Hippocampal formation (tissue), 2 donors: ENCODE measurements at regions not wholly inside any gene's neighbourhood (a gene's known extent, or its start where the extent isn't known, plus 50 kb on each side); places are given as distances from the start of the nearest gene placed in this dataset.
"Not testable (repeated sequence)": the region's sequence is repeated elsewhere in the genome, so short reads cannot be mapped to it uniquely, and the experiment has no call there.

Source experiments
- DNase-seq, 2 donors: peaks; one replicate each; lab custom pipeline; 2025; lab: John Stamatoyannopoulos, UW

DNA sequence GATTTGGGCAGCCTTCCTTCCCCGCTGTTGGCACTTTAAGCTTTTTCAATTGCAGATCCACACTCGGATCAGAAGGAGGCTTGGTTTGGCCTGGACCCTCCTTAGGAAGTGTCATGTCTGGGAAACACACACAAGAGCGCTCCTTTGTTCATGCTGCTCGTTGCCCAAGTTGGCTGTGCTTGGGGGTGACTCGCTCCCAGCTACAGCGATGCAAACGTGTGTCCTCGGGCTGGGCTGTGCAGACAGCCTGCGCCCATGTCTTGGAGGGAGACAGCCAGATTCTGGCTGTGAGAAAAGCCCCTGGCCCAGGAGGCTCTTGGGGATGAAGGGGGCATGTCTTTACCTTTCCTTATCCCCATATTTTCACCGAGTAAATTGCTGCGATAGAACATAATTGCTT, 665.6 kb upstream of the EEF2KMT start:
- no peak for DNase-seq

DNA sequence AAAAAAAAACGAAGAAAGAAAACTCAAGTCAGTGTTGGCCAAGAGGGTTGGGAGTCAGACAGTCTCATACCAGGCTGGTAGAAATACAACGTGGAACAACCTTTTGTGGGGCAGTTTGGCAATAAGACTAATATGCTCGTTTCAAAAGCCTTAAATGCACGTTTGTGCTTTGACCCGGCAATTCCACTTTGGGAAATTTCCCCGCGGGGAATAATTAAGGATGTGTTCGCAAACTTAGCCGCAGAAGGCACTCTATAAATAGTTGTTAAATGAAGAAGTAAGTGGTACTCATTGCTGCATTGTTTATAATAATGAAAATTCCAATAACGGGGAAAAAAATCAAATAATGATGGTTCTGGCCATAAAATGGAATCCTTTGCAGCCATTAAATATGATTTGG, 664.8 kb upstream of the EEF2KMT start:
- no peak for DNase-seq

DNA sequence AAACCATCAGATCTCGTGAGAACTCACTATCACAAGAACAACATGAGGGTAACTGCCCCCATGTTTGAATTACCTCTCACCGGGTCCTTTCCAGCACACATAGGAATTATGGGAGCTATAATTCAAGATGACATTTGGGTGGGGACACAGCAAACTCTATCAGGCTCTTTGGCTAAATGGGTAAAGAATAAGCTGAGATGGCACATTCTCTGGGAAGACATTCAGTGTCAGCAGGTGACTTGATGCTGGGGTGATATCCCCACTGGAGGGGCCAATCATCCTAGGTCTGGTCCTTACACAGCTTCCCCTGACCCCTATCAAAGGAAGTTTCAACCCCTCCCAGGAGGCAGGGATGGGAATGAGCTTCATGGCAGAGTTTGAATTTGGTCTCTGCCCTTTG, 664.0 kb upstream of the EEF2KMT start:
- no peak for DNase-seq

DNA sequence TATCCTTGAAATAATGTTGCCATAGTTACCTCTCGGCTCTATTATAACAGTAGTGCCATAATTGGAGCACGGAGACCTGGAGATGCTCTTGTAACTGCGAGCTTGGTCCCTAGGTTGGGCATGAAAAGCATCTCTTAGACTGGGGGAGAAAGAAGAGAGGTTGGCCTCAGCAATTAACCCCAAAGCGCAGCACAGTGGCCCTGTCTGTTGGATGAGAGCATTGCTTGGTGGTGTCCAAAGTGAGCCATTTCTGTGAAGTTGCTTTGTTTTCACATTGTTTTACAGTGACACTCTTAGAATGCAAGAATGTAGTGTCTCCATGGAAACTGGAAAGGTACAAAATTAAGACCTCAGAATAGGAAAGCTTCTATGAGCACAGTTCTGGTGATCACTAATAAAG, 660.7 kb upstream of the EEF2KMT start:
- no peak for DNase-seq

DNA sequence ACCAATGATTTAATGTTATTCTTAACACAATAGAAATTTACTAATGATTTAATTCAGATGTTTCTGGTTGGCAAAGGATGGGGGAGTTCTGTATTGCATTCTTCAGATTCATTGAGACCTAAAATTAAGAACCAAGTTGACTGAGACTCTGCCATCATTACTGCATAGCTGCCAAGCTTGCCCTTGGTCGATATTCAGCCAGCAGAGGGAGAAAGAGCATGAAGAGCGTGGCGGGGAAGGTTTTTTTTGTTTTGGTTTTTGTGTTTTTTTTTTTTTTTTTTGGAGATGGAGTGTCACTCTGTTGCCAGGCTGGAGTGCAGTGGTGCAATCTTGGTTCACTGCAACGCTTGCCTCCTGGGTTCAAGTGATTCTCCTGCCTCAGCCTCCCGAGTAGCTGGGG, 659.4 kb upstream of the EEF2KMT start:
- no peak for DNase-seq

DNA sequence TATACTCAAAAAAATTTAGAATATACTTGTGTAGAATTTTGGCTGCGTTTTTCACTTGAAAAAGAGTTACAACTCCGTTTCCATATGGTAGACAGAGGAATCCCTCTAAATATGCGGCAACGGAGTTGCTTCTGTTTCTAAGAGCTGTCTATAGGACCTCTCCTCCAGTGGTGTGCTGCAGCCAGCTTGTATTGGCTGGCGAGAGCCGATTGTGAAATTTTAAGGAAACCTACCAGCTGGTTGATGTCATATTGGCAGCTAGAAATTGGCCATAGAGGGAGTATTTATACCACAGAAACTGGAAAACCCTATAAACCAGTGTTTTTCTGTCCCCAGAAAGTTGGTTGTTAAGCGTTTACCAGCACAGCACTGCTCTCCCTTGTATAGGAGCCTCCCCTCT, 655.8 kb upstream of the EEF2KMT start:
- no peak for DNase-seq

DNA sequence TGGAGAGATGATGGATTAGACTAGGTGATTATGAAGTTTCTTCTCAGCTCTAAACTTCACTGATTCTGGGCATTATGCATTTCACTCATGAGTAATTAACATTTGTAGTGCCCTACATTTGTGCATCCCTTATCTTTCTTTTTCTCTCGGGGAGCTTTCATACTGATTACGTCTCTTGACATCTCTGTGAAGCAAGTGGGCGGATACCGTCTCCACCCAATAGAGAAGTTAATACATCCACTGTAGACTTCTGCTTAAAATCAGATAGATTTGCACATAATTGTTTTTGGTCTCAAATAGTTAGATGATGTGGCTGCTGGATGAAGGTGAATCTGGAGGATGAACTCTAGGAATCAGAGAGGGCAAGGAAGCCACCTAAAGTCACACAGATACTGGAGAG, 653.6 kb upstream of the EEF2KMT start:
- no peak for DNase-seq

DNA sequence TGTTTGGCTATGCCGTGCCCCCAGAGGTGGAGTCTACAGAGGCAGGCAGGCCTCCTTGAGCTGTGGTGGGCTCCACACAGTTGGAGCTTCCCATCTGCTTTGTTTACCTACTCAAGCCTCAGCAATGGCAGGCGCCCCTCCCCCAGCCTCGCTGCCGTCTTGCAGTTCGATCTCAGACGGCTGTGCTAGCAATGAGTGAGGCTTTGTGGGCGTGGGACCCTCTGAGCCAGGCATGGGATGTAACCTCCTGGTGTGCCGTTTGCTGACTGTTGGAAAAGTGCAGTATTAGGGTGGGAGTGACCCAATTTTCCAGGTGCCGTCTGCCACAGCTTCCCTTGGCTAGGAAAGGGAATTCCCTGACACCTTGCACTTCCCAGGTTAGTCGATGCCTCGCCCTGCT, 652.8 kb upstream of the EEF2KMT start:
- not testable (repeated sequence) for DNase-seq

DNA sequence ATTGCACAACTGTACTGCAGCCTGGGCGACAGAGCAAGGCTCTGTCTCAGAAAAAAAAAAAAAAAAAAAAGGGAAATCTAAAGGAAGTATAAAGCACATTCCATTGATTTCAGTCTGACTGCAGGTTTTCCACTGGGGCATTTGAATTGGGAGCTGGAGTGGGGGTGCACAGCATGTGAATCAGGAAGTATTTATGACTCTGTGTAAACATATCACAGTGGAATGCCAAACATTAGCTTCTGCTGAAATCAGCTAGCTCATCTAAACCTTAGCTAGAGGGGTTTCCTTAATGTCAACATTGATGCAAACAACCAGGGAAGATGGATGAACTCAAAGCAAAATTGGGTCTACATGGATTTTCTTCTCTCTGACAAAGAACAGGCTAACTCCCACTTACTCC, 641.0 kb upstream of the EEF2KMT start:
- DNase-seq = no peak

DNA sequence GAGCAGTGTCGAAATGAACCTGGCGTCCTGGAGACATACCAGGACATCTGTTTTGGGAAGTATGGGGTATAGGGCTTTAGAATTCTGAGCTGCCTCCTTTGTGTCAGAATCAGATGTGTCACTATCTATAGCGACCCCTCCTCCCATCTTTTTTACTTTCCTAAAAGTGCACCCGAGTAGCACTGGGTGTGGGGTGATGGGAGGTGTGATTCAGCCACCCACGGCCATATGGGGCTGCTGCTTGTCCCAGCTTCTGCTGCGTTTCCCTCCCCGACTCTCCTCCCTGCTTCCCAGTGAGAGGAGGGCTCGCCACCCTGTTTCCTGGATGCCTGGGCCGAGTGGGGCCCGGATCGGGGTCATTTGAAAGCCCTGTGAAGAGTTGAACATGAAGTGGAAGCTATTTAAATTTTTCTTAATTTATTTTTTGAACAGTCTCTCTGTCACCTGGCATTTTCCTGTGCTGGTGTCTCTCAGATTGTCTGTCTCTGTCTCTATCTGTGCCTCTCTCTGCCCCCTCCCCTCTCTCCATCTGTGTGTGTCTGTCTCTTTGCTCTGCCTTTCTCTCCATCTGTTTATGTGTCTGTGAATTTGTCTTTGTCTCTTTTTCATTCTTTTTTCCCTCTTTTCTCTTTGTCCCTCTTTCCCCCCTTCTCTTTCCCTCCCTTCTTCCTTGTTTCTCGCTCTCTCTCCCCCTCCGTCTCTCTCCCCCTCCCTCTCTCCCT, 638.8 kb upstream of the EEF2KMT start:
- peak in 1 of 2 donors; percentile 26 for DNase-seq

DNA sequence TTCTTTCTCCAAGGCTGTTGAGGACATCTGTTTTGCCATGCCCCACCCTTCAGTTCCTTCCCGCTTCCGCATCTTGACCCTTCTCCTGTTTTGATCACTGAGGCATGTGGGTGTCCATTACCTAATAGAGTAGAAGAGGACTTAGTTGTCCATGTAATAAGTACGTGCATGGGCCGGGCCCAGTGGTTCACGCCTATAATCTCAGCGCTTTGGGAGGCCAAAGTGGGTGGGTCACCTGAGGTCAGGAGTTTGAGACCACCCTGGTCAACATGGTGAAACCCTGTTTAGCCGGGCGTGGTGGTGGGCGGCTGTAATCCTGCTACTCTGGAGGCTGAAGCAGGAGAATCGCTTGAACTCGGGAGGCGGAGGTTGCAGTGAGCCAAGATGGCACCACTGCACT, 637.8 kb upstream of the EEF2KMT start:
- DNase-seq = no peak

DNA sequence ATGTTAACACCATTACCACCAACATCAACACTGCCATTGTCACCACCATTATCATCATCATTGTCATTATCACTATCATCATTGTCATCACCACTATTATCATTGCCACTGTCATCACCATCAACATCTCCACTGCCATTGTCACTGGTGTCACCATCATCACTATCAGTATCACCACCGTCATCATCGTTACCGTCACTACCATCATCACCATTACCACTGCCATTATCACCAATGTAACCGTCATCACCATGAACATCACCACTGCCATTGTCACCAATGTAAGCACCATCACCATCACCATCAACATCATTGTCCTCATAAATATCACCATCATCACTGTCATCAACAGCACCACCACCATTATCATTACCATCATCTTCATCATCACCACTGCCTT, 633.2 kb upstream of the EEF2KMT start:
- no peak for DNase-seq

DNA sequence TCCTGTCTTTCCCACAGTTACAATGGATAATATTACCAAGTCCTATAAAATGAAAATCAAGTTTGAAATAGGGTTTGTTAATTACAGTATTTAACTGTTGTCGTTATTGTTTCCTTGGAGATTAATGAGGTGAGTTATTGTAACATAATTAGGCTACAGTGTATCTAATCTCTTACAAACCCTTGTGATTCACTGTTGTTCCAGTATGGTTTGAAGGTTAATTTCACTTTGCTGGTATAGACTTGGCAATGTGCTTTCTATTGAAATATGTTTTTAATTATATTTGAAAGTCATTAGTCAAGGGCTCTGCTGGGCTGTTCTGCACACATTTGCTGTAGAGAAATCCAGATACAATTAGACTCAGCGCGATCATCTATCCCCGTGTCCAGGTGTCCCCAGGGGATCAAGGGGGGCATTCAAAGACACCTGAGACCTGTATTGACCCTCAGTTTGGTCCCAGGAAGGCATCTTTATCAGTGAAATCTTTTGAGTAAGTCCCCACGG, 624.6 kb upstream of the EEF2KMT start:
- no peak for DNase-seq

DNA sequence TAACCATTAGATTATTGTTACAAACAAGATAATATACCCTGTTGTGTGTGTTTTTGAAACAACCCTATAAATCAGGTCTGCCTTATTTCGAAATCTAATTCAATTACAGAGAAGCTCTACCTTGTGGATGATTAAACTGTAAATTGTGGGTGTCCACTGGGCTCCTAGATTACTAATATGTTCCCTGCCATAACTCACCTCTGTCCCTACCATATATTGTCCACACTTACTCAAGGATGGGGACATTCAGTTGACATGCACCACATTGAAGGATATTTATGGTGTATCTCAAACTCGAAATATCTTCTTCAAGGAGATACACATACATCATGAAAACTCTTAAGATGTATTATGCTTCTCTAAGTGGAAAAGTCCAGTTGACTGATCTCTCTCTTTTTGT, 617.6 kb upstream of the EEF2KMT start:
- DNase-seq = no peak

DNA sequence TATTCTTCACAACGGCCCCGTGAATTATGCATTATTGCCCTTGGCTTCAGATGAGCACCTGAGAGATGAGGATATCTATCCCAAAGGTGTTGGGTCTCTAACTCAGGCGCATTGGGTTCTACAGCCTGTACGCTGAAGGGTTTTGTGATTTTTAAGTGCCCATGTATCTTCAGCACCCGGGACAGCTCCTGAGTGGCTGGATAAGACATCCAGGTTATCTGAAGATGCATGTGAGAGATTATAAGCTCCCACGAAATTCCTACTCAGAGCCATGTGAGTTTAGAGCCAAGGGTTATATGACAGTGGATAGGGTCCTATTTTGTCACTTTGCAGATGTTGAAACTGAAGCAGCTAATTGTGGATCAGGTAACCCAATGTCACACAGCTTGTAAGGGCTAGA, 612.3 kb upstream of the EEF2KMT start:
- no peak for DNase-seq

DNA sequence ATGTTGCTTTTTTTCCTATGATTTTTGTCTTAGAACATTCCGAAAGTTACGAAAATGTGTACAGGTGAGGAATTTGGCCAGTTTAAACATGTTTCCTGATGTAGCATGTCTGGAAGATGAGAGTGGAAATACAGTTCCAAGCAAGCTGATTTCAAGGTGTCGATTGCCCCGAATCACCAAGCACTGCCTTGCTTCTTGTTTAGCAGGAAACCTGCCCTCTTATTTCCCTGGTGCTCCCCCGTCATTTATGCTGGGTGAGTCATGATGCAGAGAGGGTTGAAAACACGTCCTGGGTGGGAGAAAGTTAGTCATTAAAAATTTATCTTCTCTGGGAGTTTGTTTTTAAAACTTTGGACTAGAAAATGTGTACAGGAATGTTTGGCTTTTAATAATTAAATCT, 608.6 kb upstream of the EEF2KMT start:
- DNase-seq = no peak

DNA sequence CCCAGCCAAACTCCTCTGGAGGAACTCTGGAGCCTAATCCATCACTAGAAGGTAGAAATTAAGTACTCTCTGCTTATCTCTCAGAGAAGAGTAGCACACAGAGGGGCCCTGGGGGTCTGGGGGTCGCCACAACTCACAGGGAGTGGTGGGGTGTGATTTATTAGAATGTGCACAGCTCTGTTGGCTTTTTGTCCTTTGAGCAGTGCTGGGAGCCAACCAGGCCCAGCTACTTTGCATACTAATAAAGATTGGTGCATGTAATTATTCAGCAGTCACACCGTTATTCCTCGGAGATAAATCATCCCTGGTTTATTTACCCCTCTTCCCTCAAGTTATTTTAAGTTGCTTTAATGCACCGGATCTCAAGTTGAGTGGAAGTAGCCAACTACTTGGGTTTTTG, 606.7 kb upstream of the EEF2KMT start:
- DNase-seq = no peak

DNA sequence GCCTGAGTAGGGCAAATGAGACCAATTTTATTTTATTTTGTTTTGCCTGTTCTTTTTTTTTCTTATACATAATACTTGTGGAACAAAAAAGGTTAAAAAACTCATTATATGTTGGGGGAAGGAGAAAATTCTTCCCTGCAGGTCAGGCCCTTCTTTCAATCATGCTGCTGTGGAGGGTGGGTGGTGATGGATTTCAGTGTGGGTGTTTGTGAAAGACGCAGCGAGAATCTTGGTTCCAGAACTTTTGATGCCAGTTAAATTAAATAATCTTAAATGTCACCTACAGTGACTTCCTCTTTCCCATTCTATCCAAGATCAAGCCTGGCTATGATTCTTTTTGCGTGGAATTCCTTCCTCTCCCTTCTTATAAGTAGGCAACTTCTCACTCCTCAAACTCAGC, 595.8 kb upstream of the EEF2KMT start:
- DNase-seq = no peak

DNA sequence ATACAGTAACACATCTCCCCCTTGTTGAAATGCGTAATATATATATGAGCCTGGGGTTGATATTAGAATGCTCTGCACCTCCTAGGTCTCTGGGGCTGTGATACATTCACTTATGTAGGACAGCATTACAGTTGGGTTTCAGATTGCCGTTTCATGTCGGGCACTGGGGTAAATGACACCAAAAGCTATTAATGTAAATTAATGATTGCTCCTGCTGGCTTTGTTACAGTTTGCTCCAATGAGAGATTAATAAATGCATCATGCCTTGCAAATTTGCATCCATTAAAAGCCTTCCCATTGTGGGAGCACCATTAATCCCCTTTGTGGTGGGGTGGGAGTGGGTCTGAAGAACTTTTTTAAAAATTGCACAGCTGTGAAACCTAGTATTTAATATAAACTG, 584.4 kb upstream of the EEF2KMT start:
- no peak for DNase-seq

DNA sequence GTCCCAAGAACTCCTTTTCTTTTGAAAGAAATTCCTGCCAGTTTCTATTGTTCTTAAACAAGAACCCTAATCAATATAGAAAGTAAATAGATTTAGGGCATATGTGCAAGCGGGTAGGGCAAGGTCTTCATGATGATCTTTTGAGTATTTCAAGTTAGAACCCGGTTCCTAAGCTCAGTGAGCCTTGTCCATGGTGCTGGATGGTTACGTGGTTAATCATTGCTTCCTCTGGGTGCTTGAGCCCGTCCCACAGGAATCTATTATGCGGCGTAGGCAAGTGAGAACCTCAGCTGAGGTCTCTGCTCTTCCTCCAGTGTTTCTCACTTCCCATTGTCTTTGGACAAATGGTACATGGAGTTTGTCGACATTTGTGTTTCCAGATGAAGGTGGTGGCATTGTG, 580.8 kb upstream of the EEF2KMT start:
- DNase-seq = no peak

DNA sequence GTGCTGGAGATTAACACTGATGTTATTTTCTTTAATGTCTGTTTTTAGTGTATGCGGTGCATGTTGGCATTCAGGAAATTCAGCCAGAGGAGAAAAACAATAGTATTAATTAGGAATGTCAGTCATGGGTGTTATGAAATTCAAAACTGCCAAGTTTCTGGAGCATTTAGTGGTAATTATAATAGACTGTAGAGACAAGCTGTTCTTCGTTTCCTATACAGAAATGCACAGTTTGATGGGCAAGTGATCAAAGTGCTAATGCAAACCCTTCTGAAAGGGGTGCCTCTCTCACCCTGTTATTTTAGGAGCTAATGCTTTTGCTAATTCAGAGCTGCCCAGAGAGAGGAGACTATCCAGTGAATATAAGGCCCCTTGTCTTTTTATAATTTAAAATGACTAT, 573.8 kb upstream of the EEF2KMT start:
- DNase-seq = no peak

DNA sequence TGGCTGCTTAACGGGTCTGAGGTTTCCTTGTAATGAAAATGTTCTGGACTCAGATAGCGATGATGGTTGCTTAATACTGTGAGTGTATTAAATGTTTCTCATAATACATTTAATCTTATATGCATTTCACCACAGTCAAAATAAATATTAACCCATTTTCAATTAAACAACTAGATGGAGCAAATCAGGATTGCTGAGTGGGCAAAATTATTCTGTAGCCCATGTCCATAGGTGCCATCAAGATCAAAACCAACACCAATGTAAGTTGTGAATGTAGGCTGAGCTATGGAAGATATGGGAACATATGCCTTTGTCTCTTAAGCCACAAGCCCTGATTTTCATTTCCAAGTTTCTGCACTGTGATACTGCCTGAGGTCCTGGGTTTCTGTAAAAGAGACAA, 572.6 kb upstream of the EEF2KMT start:
- no peak for DNase-seq

DNA sequence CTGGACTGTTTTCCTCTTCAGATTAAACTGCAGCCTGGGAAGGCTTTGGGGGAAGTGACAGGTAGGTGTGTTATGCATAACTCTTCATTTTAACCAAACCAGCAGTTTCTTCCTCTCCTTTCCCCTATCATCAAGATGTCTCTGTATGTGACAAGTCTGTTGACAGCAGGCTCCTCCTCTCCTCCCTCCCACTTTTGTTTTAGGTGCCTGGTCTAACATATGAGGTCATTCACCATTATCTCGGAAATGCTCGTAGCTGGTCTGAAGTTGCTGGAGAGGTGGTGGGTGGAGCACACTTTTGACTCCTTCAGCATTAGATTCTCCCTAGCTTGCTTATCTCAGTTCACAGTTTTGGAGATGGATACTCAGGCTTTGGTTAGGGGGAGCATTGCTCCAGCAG, 571.0 kb upstream of the EEF2KMT start:
- DNase-seq = no peak

DNA sequence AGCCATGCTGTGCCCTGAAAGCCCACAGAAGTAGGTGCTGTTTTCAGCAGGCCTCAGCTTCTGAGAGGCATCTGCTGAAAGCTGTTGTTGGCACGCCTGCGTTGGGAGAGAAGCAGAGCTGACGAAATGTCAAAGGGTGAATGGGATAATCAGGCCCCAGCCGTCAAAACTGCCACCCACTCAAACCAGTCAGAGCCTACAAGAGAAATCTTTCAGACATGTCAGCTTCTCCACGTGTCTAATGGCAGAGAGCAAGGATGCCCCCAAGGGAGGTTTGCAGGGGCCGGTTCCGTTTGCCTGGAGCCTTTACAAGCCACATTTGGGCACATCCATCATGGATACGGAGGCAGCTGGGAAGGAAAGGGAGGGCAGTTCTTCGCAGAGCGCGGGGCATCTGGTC, 568.2 kb upstream of the EEF2KMT start:
- no peak for DNase-seq
